GM12865 (cell line): ENCODE measurements at regions not wholly inside any gene's neighbourhood (a gene's known extent, or its start where the extent isn't known, plus 50 kb on each side); places are given as distances from the start of the nearest gene placed in this dataset.
A peak's percentile ranks its signal among the peaks of the same experiment; 100 is the strongest.
"Not testable (repeated sequence)": the region's sequence is repeated elsewhere in the genome, so short reads cannot be mapped to it uniquely, and the experiment has no call there.

Experiments
- DNase-seq: peaks from one replicate; pipeline ENCODE4 v3.0.0; 2010; ENCODE audit warnings: low read depth
- H3K4me3 ChIP-seq: 2 replicates; pipeline ENCODE4 v1.5.1; 2011; ENCODE audit warnings: mild to moderate bottlenecking, low read depth, low read length, control low read depth
- CTCF ChIP-seq: IDR thresholded peaks from 2 replicates; pipeline ENCODE4 v1.5.1; 2011; ENCODE audit warnings: low read length, control low read depth, low read depth, inconsistent platforms; ENCODE audit not compliant: insufficient read depth; ENCODE audit errors: missing control alignments

DNA sequence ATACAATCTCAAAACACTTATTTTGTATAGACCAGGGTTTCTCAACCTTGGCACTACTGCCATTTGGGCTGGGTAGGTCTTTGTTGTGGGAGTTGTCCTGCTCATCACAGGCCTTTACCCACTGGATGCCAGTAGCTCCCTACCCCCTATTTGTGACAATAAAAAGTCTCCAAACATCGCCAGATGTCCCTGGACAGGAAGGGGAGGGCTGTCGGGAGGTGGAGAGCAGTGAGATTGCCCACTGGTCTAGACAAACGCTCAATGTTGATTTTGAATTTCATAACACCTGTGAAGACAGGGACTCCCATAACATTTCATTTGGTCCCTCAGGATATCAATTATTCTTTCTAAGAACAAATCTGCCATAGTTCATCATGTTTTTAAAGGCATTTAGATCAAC lies 151.7 kb upstream of the PTPRG start:
- TF ChIP-seq CTCF = no peak
- DNase-seq = no peak
- no peak overlapping the region for H3K4me3 ChIP-seq

DNA sequence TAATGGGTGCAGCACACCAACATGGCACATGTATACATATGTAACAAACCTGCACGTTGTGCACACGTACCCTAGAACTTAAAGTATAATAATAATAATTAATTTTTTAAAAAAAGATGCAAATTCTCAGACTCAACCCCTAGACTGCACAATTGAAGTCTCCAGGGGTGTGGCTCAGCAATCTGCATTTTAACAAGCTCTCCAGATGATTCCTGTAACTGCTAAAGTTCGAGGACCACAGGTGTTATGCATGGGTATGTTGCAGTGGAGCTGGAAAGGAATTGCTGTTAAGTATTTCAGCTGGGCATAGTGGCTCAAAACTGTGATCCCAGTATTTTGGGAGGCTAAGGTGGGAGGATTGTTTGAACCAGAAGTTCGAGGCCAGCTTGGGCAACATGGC lies 151.0 kb upstream of the PTPRG start:
- not testable (repeated sequence) for DNase-seq, H3K4me3 ChIP-seq

GRCh38 chr3:61411009-61411662 lies 150.2 kb upstream of the PTPRG start:
- no peak overlapping the region for H3K4me3 ChIP-seq
- no peak for TF ChIP-seq CTCF
- DNase-seq = no peak

DNA sequence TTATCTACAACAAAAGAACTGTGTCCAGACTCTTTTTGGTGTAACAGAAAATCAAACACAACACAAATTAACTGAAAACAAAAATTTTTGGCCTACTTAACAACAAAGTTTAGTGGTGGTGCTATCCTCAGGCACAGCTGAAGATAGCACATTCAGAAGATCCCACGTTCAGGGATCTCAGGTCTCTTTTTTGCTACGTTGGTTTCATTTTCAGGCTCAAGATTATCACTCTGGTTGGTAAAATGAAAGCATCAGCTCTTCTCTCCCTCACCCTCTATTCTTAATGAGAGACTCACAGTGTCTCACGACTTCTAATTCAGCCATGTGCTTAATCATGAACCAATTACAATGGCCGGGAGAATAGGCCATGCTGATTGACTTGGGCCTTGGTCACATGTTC lies 146.9 kb upstream of the PTPRG start:
- DNase-seq = peak; percentile 47
- no peak for TF ChIP-seq CTCF
- no peak overlapping the region for H3K4me3 ChIP-seq

DNA sequence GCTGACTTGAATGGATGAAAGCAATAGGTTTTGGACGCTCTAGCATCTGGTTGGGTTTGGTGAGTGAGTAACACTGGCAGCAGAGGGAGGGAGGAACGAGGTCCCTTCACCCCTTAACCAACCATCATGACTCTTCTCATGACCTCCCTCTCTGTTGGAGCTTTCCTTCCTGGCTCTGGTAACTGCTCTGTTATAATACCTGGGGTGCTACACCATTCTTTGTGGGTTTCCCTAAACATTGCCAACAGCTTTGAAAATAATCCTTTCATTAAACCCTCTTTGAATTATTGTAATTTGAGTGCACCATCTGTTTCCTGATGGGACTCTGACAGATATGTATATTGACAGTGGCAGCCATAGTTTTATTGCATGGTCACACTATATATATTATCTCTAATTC lies 146.2 kb upstream of the PTPRG start:
- no peak overlapping the region for H3K4me3 ChIP-seq
- no peak for TF ChIP-seq CTCF
- no peak for DNase-seq

GRCh38 chr3:61416618-61417017 lies 144.8 kb upstream of the PTPRG start:
- DNase-seq = no peak
- TF ChIP-seq CTCF = no peak
- H3K4me3 ChIP-seq = no peak overlapping the region

GRCh38 chr3:61417352-61417751 lies 144.0 kb upstream of the PTPRG start:
- no peak overlapping the region for H3K4me3 ChIP-seq
- TF ChIP-seq CTCF = no peak
- DNase-seq = no peak
